ENCODE measurements at regions not wholly inside any gene's neighbourhood (a gene's known extent, or its start where the extent isn't known, plus 50 kb on each side); places are given as distances from the start of the nearest gene placed in this dataset.

- no peak for TF ChIP-seq EZH2 (IDR thresholded peaks at IDR 0.05; ENCODE audit: borderline replicate concordance, low read depth, low read length, poor library complexity, severe bottlenecking)
- TF ChIP-seq CTCF (conservative IDR thresholded peaks at IDR 0.05; ENCODE audit: low read depth, low read length): no peak
- ChIA-PET POLR2A (ENCODE audit: low non-redundant PET) (no interaction called here), CTCF (no interaction called here)
- Histone ChIP-seq H3K4me3 (ENCODE audit: low read depth, low read length, poor library complexity, severe bottlenecking) (no peak overlapping the region), H3K27ac (ENCODE audit: low read depth, low read length, poor library complexity, severe bottlenecking) (no peak overlapping the region), H3K36me3 (ENCODE audit: insufficient read depth, low read length, poor library complexity, severe bottlenecking) (no peaks in the 10 kb centered on the region), H3K4me1 (ENCODE audit: insufficient read depth, low read length, poor library complexity, severe bottlenecking) (no peaks in the 10 kb centered on the region), H3K9me3 (ENCODE audit: low read depth, low read length, poor library complexity, severe bottlenecking) (no peaks in the 10 kb centered on the region), H3K27me3 (replicated peaks; ENCODE audit: insufficient read depth, low read depth, low read length, poor library complexity) (no peaks in the 10 kb centered on the region)
- DNase-seq (ENCODE audit: low spot score): no peak
- intact Hi-C loops (cut with micrococcal nuclease; ENCODE audit: unreplicated experiment): no loop called here
- BruUV-seq (replicated peaks): no TSS peak
Measured at GRCh38 chr6:120553353-120553752, 780.9 kb downstream of the TBC1D32 start.

GRCh38 chr6:120545353-120545752, 788.9 kb downstream of the TBC1D32 start:
- H3K27me3 ChIP-seq (replicated peaks; ENCODE audit: insufficient read depth, low read depth, low read length, poor library complexity): no peaks in the 10 kb centered on the region
- no peak overlapping the region for H3K27ac ChIP-seq (ENCODE audit: low read depth, low read length, poor library complexity, severe bottlenecking)
- BruUV-seq (replicated peaks): no TSS peak
- H3K9me3 ChIP-seq (ENCODE audit: low read depth, low read length, poor library complexity, severe bottlenecking): no peaks in the 10 kb centered on the region
- no peaks in the 10 kb centered on the region for H3K4me1 ChIP-seq (ENCODE audit: insufficient read depth, low read length, poor library complexity, severe bottlenecking)
- intact Hi-C loops (cut with micrococcal nuclease; ENCODE audit: unreplicated experiment): no loop called here
- ChIA-PET CTCF (no interaction called here), POLR2A (ENCODE audit: low non-redundant PET) (no interaction called here)
- no peaks in the 10 kb centered on the region for H3K36me3 ChIP-seq (ENCODE audit: insufficient read depth, low read length, poor library complexity, severe bottlenecking)
- TF ChIP-seq CTCF (conservative IDR thresholded peaks at IDR 0.05; ENCODE audit: low read depth, low read length) (no peak), EZH2 (IDR thresholded peaks at IDR 0.05; ENCODE audit: borderline replicate concordance, low read depth, low read length, poor library complexity, severe bottlenecking) (no peak)
- DNase-seq (ENCODE audit: low spot score): no peak
- no peak overlapping the region for H3K4me3 ChIP-seq (ENCODE audit: low read depth, low read length, poor library complexity, severe bottlenecking)

- ChIA-PET POLR2A (ENCODE audit: low non-redundant PET) (no interaction called here), CTCF (no interaction called here)
- peaks cover 7% of the 10 kb centered on the region for H3K9me3 ChIP-seq (ENCODE audit: low read depth, low read length, poor library complexity, severe bottlenecking)
- H3K36me3 ChIP-seq (ENCODE audit: insufficient read depth, low read length, poor library complexity, severe bottlenecking): no peaks in the 10 kb centered on the region
- no TSS peak for BruUV-seq (replicated peaks)
- no peak overlapping the region for H3K4me3 ChIP-seq (ENCODE audit: low read depth, low read length, poor library complexity, severe bottlenecking)
- DNase-seq (ENCODE audit: low spot score): no peak
- TF ChIP-seq EZH2 (IDR thresholded peaks at IDR 0.05; ENCODE audit: borderline replicate concordance, low read depth, low read length, poor library complexity, severe bottlenecking) (no peak), CTCF (conservative IDR thresholded peaks at IDR 0.05; ENCODE audit: low read depth, low read length) (no peak)
- no peaks in the 10 kb centered on the region for H3K4me1 ChIP-seq (ENCODE audit: insufficient read depth, low read length, poor library complexity, severe bottlenecking)
- no peaks in the 10 kb centered on the region for H3K27me3 ChIP-seq (replicated peaks; ENCODE audit: insufficient read depth, low read depth, low read length, poor library complexity)
- intact Hi-C loops (cut with micrococcal nuclease; ENCODE audit: unreplicated experiment): no loop called here
- H3K27ac ChIP-seq (ENCODE audit: low read depth, low read length, poor library complexity, severe bottlenecking): no peak overlapping the region
Measured at GRCh38 chr6:120534954-120535353, 799.3 kb downstream of the TBC1D32 start.
